KMS-11 (cell line): ENCODE measurements at regions not wholly inside any gene's neighbourhood (a gene's known extent, or its start where the extent isn't known, plus 50 kb on each side); places are given as distances from the start of the nearest gene placed in this dataset.
"Not testable (repeated sequence)": the region's sequence is repeated elsewhere in the genome, so short reads cannot be mapped to it uniquely, and the experiment has no call there.

Source experiments
- H2AFZ ChIP-seq: fragments of 200-600 bp; sonication (generic); 2 replicates; pipeline ENCODE4 v1.6.1; 2016; ENCODE audit warnings: antibody characterized with exemption, mixed run types, low read depth
- H3K27ac ChIP-seq: fragments of 200-600 bp; sonication (generic); 2 replicates; pipeline ENCODE4 v1.6.1; 2016; ENCODE audit warnings: mild to moderate bottlenecking, mixed run types
- H3K27me3 ChIP-seq: fragments of 200-600 bp; sonication (generic); 2 replicates; pipeline ENCODE4 v1.6.1; 2017; ENCODE audit warnings: mild to moderate bottlenecking, low read depth, mixed run types, moderate library complexity; ENCODE audit not compliant: insufficient read depth
- H3K36me3 ChIP-seq: fragments of 200-600 bp; sonication (generic); 2 replicates; pipeline ENCODE4 v1.6.1; 2017; ENCODE audit warnings: mild to moderate bottlenecking, mixed run types; ENCODE audit not compliant: insufficient read depth
- H3K4me1 ChIP-seq: fragments of 200-600 bp; sonication (generic); 2 replicates; pipeline ENCODE4 v1.6.1; 2016; ENCODE audit warnings: mild to moderate bottlenecking, low read depth, mixed run types; ENCODE audit not compliant: poor library complexity, severe bottlenecking
- H3K4me2 ChIP-seq: fragments of 200-600 bp; sonication (generic); 2 replicates; pipeline ENCODE4 v1.7.0; 2016; ENCODE audit warnings: mild to moderate bottlenecking, mixed run types
- H3K4me3 ChIP-seq: fragments of 200-600 bp; sonication (generic); IDR thresholded peaks from 2 replicates; pipeline ENCODE4 v1.6.1; 2017; ENCODE audit warnings: low read depth, low read length, mixed read lengths; ENCODE audit not compliant: insufficient read depth
- H3K79me2 ChIP-seq: fragments of 200-600 bp; sonication (generic); 2 replicates; pipeline ENCODE4 v1.6.1; 2016; ENCODE audit warnings: low read depth, mixed run types; ENCODE audit not compliant: insufficient read depth
- H3K9ac ChIP-seq: fragments of 200-600 bp; sonication (generic); 2 replicates; pipeline ENCODE4 v1.6.1; 2016; ENCODE audit warnings: mild to moderate bottlenecking, mixed run types
- H4K20me1 ChIP-seq: fragments of 200-600 bp; sonication (generic); 2 replicates; pipeline ENCODE4 v1.6.1; 2016; ENCODE audit warnings: mild to moderate bottlenecking, mixed run types; ENCODE audit not compliant: insufficient read depth
- CTCF ChIP-seq: fragments of 200-600 bp; sonication (generic); conservative IDR thresholded peaks from 2 replicates; pipeline ENCODE4 v1.6.1; 2017; ENCODE audit warnings: low read depth, mild to moderate bottlenecking, antibody characterized with exemption, low read length, moderate library complexity, mixed read lengths

- Histone ChIP-seq H3K4me3 (no peak overlapping the region), H3K27ac (no peak overlapping the region), H3K4me2 (no peak overlapping the region), H4K20me1 (no peaks in the 10 kb centered on the region), H3K79me2 (no peaks in the 10 kb centered on the region), H3K27me3 (no peaks in the 10 kb centered on the region), H3K9ac (no peak overlapping the region), H3K36me3 (no peaks in the 10 kb centered on the region), H2AFZ (no peak overlapping the region), H3K4me1 (no peaks in the 10 kb centered on the region)
- no peak for TF ChIP-seq CTCF
Measured at GRCh38 chr13:61898207-61898606, 482.6 kb upstream of the PCDH20 start.

DNA sequence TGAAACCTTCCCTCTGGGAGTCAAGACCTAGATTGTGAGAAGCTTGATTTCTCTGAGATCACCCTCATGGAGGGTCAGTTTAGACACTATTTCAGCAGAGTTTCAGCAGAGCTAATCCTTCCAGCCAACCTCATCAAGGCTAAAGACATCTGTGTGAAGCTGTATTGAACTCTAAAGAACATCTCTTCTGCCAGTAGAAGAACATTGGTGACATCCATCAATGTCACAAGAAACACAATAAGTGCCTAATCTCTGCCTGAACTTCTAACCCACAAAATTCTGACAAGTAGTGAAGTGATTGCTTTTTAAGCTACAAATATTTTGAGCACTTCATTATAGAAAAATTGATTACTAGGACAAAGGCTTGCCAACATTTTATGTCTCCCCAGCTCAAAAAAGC is 475.8 kb upstream of the PCDH20 start:
- no peak overlapping the region for H2AFZ ChIP-seq
- no peak overlapping the region for H3K4me2 ChIP-seq
- no peaks in the 10 kb centered on the region for H3K79me2 ChIP-seq
- no peak overlapping the region for H3K9ac ChIP-seq
- no peaks in the 10 kb centered on the region for H3K4me1 ChIP-seq
- no peaks in the 10 kb centered on the region for H3K36me3 ChIP-seq
- no peak overlapping the region for H3K4me3 ChIP-seq
- H3K27ac ChIP-seq: no peak overlapping the region
- TF ChIP-seq CTCF: no peak
- H4K20me1 ChIP-seq: no peaks in the 10 kb centered on the region
- no peaks in the 10 kb centered on the region for H3K27me3 ChIP-seq

DNA sequence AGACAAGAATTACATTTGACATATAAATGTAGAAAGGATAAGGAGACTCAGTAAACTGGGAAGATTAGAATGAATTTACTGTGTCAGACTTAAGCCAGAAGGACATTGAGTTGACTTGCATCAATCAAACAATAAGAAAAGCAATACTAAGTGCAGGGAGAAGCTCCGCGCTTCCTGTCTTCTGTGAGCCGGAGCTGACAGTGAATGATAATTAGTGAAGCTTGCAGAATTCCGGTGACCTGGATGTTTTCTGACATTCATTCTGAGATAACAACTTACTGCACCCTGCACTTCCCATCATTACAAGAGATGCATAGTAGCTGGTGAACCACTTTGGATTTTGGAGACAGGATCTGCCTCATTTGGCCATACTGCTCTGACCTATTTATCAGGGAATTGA is 469.2 kb upstream of the PCDH20 start:
- H3K79me2 ChIP-seq: no peaks in the 10 kb centered on the region
- no peaks in the 10 kb centered on the region for H3K4me1 ChIP-seq
- H3K9ac ChIP-seq: no peak overlapping the region
- H2AFZ ChIP-seq: no peak overlapping the region
- no peaks in the 10 kb centered on the region for H3K27me3 ChIP-seq
- H3K4me2 ChIP-seq: no peak overlapping the region
- H4K20me1 ChIP-seq: no peaks in the 10 kb centered on the region
- no peak overlapping the region for H3K27ac ChIP-seq
- no peak overlapping the region for H3K4me3 ChIP-seq
- H3K36me3 ChIP-seq: no peaks in the 10 kb centered on the region
- TF ChIP-seq CTCF: no peak

GRCh38 chr13:61880578-61881283 is 465.1 kb upstream of the PCDH20 start:
- Histone ChIP-seq H3K79me2 (no peaks in the 10 kb centered on the region), H3K27ac (no peak overlapping the region), H3K4me3 (no peak overlapping the region), H2AFZ (no peak overlapping the region), H4K20me1 (no peaks in the 10 kb centered on the region), H3K9ac (no peak overlapping the region), H3K4me1 (no peaks in the 10 kb centered on the region), H3K27me3 (no peaks in the 10 kb centered on the region), H3K4me2 (no peak overlapping the region), H3K36me3 (no peaks in the 10 kb centered on the region)
- TF ChIP-seq CTCF: peak; percentile 43; the same call in 1 of the 2 replicates

GRCh38 chr13:61878565-61878964 is 462.9 kb upstream of the PCDH20 start:
- H3K27ac ChIP-seq, H3K9ac ChIP-seq, H3K36me3 ChIP-seq: not testable (repeated sequence)

More at GRCh38 chr13:61878565-61878964, 462.9 kb upstream of the PCDH20 start:
- H3K27me3 ChIP-seq, H3K4me2 ChIP-seq, H3K4me3 ChIP-seq, H4K20me1 ChIP-seq, H3K79me2 ChIP-seq, H3K4me1 ChIP-seq, H2AFZ ChIP-seq: not testable (repeated sequence)
